ENCODE measurements at regions not wholly inside any gene's neighbourhood (a gene's known extent, or its start where the extent isn't known, plus 50 kb on each side); places are given as distances from the start of the nearest gene placed in this dataset.

- no TSS peak for BruUV-seq (replicated peaks)
- intact Hi-C loops (cut with micrococcal nuclease) (no loop called here), in situ Hi-C loops (cut with MboI) (no loop called here)
- no peaks in the 10 kb centered on the region for H3K27me3 ChIP-seq (ENCODE audit: control insufficient read depth in 2 of 2, insufficient read depth in 2 of 2, low read length in 2 of 2)
- no peak overlapping the region for H3K27ac ChIP-seq (ENCODE audit: extremely low read depth, low read depth, low read length)
- ChIA-PET CTCF (ENCODE audit: low intra/inter-chr PET ratio) (no interaction called here), POLR2A (interaction anchor here (0.9 to 1.4 kb wide), 2 partner anchors 43 to 80 kb away, joined by 3 to 4 read pairs; no protein-coding TSS in a partner anchor)
- H3K9me3 ChIP-seq (replicated peaks; ENCODE audit: control insufficient read depth, insufficient read depth, low read depth, low read length), result no peaks in the 10 kb centered on the region
- H3K9me1 ChIP-seq (ENCODE audit: control insufficient read depth, insufficient read depth, low read length), result no peaks in the 10 kb centered on the region
- H3K4me3 ChIP-seq, result no peak overlapping the region
- peaks cover 7 to 13% of the 10 kb centered on the region in 2 experiments; a peak in 3 of 5 replicates for H3K4me1 ChIP-seq (replicated peaks in 1 of 2; ENCODE audit: control insufficient read depth in 2 of 2, insufficient read depth in 2 of 2, low read length in 2 of 2)
- FAIRE-seq (no peak), ATAC-seq (no peak), DNase-seq (ENCODE audit: extremely low read depth in 1 of 4, low spot score in 3 of 4) (peak in 1 of 4 experiments; percentile 29)
- no peak overlapping the region for H3K9ac ChIP-seq (ENCODE audit: insufficient read depth in 1 of 2, low read depth in 2 of 2, low read length in 2 of 2)
- H3K36me3 ChIP-seq (ENCODE audit: control insufficient read depth, insufficient read depth, low read length), result no peaks in the 10 kb centered on the region
- H4K20me1 ChIP-seq (replicated peaks; ENCODE audit: control insufficient read depth, insufficient read depth, low read length), result no peaks in the 10 kb centered on the region
- no peaks in the 10 kb centered on the region for H3K79me2 ChIP-seq (ENCODE audit: control insufficient read depth, insufficient read depth, low read length)
- H2AFZ ChIP-seq (ENCODE audit: low read depth, low read length), result peak overlapping the region; percentile 47; the same call in 1 of the 2 replicates
- WGBS (ENCODE audit: insufficient coverage, low coverage, missing lambda C conversion rate), result 33% methylated on average over 4 of the region's 4 CpGs
- no peak overlapping the region for H3K4me2 ChIP-seq (ENCODE audit: insufficient read depth, low read length)
- TF ChIP-seq, protein P1, sequence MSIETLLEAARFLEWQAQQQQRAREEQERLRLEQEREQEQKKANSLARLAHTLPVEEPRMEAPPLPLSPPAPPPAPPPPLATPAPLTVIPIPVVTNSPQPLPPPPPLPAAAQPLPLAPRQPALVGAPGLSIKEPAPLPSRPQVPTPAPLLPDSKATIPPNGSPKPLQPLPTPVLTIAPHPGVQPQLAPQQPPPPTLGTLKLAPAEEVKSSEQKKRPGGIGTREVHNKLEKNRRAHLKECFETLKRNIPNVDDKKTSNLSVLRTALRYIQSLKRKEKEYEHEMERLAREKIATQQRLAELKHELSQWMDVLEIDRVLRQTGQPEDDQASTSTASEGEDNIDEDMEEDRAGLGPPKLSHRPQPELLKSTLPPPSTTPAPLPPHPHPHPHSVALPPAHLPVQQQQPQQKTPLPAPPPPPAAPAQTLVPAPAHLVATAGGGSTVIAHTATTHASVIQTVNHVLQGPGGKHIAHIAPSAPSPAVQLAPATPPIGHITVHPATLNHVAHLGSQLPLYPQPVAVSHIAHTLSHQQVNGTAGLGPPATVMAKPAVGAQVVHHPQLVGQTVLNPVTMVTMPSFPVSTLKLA (conservative IDR thresholded peaks at IDR 0.05), result 0 out of 4 replicates have a peak, but pooled peaks of 1 of the 2 experiments have one; percentile 14
- TF ChIP-seq ZNF57 (CRISPR knock-in tag; IDR thresholded peaks at IDR 0.05) (no peak), GTF2B (IDR thresholded peaks at IDR 0.05; ENCODE audit: extremely low read depth, insufficient read length) (no peak), FIP1L1 (IDR thresholded peaks at IDR 0.05; ENCODE audit: low read depth, low read length, poor library complexity, severe bottlenecking) (no peak), ZNF134 (CRISPR knock-in tag; conservative IDR thresholded peaks at IDR 0.05) (no peak), STAT5A (IDR thresholded peaks at IDR 0.05; ENCODE audit: borderline replicate concordance, low read length) (no peak), NBN (IDR thresholded peaks at IDR 0.05; ENCODE audit: low read depth) (no peak), SLC30A9 (CRISPR knock-in tag; IDR thresholded peaks at IDR 0.05) (no peak), MCM3 (IDR thresholded peaks at IDR 0.05) (no peak)
- TF ChIP-seq, protein P2, sequence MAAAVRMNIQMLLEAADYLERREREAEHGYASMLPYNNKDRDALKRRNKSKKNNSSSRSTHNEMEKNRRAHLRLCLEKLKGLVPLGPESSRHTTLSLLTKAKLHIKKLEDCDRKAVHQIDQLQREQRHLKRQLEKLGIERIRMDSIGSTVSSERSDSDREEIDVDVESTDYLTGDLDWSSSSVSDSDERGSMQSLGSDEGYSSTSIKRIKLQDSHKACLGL (CRISPR knock-in tag; IDR thresholded peaks at IDR 0.05; ENCODE audit: borderline replicate concordance, poor library complexity, severe bottlenecking), result no peak
- TF ChIP-seq, protein P3, sequence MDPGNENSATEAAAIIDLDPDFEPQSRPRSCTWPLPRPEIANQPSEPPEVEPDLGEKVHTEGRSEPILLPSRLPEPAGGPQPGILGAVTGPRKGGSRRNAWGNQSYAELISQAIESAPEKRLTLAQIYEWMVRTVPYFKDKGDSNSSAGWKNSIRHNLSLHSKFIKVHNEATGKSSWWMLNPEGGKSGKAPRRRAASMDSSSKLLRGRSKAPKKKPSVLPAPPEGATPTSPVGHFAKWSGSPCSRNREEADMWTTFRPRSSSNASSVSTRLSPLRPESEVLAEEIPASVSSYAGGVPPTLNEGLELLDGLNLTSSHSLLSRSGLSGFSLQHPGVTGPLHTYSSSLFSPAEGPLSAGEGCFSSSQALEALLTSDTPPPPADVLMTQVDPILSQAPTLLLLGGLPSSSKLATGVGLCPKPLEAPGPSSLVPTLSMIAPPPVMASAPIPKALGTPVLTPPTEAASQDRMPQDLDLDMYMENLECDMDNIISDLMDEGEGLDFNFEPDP (CRISPR knock-in tag; IDR thresholded peaks at IDR 0.05), result no peak
- TF ChIP-seq, protein P4, sequence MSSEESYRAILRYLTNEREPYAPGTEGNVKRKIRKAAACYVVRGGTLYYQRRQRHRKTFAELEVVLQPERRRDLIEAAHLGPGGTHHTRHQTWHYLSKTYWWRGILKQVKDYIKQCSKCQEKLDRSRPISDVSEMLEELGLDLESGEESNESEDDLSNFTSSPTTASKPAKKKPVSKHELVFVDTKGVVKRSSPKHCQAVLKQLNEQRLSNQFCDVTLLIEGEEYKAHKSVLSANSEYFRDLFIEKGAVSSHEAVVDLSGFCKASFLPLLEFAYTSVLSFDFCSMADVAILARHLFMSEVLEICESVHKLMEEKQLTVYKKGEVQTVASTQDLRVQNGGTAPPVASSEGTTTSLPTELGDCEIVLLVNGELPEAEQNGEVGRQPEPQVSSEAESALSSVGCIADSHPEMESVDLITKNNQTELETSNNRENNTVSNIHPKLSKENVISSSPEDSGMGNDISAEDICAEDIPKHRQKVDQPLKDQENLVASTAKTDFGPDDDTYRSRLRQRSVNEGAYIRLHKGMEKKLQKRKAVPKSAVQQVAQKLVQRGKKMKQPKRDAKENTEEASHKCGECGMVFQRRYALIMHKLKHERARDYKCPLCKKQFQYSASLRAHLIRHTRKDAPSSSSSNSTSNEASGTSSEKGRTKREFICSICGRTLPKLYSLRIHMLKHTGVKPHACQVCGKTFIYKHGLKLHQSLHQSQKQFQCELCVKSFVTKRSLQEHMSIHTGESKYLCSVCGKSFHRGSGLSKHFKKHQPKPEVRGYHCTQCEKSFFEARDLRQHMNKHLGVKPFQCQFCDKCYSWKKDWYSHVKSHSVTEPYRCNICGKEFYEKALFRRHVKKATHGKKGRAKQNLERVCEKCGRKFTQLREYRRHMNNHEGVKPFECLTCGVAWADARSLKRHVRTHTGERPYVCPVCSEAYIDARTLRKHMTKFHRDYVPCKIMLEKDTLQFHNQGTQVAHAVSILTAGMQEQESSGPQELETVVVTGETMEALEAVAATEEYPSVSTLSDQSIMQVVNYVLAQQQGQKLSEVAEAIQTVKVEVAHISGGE (CRISPR knock-in tag; IDR thresholded peaks at IDR 0.05), result no peak
Measured at GRCh38 chr1:244920911-244921761, 56.8 kb upstream of the HNRNPU start.

Measured in K562 (cell line).